HG03045 (cell line): ENCODE measurements at regions not wholly inside any gene's neighbourhood (a gene's known extent, or its start where the extent isn't known, plus 50 kb on each side); places are given as distances from the start of the nearest gene placed in this dataset.

Experiments used
- ATAC-seq: cut with Tn5 transposase; IDR thresholded peaks from one replicate; pipeline ENCODE4 v1.9.1; 2021; ENCODE audit warnings: mild to moderate bottlenecking, moderate library complexity; ENCODE audit not compliant: unreplicated experiment

DNA sequence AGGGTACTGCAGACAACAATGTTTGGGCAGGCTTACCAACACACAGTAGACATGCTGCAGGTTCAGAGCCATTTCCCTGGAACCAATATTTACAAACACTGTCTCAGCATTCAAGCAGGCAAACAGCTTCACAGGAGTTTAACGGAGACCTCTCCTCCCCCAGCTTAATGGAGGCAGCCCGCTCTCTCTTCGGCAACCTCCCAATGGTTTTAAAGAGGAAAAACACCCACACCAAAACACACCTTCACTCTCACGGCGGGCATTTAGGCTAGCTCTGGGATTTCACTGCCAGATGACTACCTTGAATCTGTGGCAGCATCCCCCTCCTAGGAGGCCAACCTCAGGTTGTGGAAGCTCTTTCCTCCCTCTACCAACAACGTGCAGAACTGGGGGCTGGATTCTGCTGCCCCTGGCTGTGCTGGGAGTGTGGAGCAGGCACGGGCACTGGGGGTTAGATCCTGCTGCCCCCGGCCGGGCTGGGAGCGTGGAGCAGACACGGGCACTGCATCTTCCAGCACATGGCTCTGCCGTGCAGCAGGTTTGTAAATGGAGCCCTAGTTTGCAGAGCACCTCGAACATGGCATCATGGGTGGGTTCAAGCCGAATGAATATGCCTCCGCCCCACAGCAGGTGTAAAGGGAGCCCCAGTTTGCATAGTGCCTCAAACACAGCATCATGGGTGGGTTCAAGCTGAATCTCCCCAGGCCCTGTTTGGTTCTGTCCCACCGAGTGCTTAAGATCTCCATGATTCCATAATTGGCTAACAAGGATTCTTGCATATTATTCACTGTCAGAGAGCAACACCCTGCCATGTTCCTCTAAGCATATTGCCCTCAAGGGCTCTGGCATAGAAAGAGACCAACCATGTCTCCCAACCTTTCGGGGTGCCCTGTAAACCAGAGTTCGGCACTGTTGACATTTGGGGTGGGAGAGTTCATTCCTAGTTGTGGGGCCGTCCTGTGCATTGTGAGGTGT is 86.4 kb downstream of the RBFOX3 start:
- ATAC-seq, result no peak

DNA sequence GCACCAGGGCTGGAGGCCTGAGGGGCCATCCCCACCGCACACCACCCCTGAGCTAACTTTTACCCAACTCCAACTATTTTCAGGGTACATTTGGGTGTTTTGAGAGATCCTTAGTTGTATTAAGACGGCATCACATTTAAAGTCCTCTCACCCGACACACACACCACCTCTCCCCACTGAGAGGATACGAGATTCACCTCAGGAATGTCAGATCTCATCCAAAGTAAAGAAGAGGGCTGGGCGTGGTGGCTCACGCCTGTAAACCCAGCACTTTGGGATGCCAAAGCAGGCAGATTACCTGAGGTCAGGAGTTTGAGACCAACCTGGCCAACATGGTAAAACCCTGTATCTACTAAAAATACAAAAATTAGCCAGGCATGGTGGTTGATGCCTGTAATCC is 88.4 kb downstream of the RBFOX3 start:
- ATAC-seq, result no peak

DNA sequence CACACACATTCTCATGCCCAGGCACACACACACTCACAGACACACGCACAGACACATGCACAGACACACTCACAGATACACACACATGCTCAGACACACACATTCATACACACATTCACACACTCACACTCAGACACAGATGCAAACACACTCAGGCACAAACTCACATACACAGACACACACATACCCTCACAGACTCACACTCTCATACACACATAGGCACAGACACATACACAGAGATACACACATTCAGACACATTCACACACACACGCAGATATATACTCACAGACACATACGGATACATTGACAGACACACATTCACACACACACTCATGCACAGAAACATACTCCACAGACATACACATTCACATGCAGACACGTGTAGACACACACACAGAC is 89.6 kb downstream of the RBFOX3 start:
- ATAC-seq, result no peak

DNA sequence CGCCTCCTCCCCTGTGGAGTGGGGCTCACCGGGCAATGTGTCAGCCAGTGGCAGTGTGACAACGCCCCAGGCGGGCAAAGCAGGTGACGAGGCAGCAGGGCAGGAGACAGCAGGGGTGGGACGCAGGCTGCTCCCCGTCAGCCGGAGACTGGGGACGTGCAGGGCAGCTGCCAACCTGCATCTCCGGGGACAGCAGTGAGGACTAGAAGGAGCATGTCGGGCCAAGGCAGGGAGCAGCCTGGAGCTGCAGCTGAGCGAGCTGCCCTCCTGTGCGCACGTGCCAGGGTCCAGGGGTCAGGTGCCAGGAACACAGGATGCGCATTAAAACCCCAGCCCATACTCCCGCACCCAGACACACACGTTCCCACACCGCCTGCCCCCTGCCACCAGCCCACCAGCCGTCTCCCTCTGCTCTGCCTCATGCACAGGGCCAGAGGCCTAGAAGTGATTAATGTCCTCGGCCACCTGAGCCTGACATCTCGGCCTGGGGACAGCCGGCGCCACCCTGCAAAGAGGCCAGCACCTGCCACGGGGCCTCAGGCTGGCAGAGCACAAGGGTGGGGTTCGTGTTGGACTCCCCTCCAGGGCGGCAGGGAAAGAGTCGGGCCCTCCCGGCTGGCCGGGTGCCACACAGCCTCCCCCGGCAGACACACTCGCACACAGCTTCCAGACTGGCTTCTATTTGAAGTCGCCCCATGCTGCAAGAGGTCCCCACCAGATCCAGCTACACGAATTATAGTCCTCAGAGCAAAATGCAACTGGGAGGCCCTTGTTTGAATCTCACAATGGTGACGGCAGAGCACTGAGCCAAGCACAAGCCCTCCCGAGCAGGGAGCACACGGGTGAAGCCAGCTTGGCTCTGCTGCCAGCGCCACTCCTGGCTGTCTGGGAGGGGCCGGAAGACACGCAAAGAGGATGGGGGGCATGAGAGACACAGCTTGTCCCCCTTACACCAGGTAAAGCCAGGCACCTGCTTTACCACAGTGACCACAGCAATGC is 90.4 kb downstream of the RBFOX3 start:
- no peak for ATAC-seq

DNA sequence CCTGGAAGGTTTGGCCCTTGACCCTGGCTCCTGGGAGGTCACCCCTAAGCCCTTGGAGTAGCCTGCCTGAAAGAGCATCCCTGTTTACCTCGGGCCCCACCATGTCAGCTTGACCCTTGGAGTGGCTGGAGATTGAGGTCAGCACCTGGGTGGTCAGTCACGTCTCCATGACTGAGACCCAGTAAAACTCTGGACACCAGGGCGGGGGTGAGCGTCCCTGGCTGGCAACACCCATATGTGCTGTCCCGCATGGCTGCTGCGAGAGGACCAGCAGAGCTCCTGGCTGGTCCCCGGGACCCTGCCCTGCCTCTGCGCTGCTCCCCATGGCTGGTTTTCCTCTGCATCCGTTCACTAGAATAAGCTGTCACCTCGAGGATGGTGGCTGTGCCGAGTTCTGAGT is 91.2 kb downstream of the RBFOX3 start:
- no peak for ATAC-seq

DNA sequence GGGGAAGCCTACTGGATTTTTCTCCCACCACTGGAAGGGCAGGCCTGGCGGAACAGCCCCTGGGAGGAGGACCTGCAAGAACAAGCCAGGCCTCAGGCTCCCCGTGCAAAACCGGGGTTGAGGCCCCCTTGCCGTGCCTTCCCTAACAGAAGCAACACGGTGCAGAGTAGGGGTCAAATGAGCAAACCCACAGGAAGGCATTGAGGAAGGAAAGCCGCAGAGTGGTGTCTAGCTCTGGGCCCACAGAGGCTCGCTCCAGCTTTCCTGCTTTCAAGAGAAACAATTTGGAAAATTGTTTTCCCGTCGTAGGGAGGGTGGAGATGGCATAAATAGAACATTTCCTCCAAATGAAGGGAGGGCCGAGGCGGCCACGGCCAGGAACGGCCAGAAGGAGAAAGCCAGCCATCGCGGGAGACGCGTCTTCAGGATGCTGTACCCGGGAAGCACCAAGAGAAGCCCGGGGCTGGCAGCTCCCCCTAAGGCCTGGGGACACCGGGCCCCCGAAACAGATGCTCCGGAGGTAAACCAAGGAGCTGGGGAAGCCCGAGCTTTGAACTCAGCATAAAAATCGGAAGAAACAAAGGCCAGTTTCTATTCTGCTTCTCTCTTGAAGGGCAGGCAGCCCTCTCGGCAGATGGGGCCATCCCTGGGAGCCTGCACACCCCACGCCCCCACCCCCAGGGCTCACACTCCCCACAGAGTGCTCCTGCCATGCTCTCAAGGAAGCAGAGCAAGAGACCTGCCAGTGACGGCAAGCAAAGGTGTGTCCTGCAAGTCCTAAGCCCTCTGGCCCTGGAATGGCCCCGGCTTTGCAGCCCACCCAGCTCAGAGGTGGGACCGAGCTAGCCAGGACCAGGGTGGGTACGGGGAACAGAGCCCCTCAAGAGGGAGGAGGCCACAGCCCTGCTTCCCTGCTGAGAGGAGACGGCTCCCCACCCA is 92.0 kb downstream of the RBFOX3 start:
- ATAC-seq, result no peak

DNA sequence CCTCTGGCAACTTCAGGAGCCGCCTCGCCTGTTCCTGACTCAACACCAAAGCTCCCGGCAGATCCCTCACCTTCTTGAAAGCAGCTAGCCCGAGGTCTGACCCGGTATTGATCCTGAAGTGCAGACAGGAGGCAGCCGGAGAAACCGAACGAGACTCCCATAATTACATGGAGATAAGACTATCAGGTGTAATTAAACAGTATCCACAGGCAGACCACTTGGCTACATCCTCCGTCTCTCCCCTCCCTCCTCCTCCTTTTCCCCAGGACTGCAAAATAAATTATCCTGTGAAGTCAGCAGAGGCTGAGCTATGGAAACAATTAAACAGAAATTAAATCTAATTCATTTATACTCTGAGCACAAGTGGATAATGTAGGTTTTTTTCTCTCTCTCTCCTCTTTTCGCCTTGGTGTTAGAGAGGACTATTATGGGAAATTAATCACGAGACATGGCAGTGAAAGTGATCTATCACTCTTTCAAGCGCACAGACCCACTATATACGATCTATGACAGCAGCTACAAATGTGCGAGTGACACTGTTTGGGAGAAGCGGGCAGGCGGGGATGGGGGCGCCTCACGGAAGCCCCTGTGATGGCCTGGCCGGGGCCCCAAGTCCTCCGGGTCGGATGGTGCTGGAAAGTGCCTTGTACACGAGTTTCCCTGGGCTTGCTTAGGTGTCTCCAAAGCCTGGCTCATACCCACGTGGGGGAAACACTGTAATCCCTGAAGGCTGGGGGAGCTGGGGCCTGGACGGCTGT is 92.8 kb downstream of the RBFOX3 start:
- no peak for ATAC-seq

DNA sequence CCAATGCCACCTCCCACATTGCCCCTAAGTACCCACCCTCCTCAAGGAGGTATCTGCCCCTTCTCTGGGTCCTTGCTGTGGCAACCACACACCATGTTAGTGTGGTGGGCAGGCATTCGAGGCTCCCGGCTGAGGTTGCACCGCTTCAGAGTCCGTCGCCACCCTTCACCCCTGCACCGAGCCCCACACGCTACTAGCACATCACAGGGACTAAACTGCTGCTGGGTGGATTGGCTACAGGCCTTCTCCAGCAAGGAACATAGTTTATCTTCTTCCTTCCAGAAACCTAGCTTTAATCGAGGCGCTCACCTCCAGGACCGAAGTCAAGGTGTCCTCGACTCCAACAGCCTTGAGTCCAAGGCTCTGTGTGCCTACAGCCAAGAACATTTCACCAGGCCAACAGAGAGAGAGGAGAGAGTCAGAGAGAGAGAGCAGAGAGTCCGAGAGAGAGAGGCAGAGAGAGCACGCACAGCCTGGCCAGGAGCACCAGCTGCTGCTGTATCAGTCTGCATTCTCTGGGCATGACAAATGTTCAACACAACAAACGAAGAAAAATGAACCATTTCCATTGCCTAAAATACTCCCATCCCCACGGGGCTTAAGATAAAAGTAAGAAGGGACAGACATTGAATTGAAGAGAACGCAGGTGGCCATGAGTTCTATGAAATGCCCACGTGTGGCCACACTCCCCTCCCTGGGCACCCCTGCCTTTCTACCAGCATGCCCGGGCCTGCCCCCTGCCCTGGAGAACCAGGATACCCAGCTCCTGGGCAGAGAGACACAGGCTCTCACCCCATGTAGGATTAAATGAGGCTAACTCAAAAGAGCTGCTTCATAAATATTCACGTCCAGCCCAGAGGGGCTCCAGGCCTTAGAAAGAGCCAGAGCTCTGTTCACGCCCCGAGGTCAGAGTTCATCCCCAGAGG is 94.9 kb downstream of the RBFOX3 start:
- no peak for ATAC-seq

DNA sequence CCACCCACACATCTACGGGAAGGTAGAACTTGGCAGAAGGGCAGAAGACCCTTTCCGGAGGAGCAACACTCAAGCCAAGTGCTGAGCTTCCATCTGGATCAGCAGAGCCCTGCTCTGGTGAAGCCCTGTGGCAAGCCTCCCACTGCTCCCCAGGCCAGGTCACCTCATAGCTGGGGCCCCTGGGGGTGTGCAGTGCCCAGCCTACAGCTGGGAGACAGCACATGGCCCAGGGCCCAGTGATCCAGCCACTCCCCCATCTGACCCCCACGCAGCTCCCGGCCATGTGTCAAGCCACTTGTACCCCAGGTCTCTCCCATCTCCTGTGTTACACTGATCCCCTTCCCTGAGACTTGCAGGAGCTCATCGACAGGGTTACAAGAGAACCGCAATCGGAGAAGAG is 95.7 kb downstream of the RBFOX3 start:
- no peak for ATAC-seq

DNA sequence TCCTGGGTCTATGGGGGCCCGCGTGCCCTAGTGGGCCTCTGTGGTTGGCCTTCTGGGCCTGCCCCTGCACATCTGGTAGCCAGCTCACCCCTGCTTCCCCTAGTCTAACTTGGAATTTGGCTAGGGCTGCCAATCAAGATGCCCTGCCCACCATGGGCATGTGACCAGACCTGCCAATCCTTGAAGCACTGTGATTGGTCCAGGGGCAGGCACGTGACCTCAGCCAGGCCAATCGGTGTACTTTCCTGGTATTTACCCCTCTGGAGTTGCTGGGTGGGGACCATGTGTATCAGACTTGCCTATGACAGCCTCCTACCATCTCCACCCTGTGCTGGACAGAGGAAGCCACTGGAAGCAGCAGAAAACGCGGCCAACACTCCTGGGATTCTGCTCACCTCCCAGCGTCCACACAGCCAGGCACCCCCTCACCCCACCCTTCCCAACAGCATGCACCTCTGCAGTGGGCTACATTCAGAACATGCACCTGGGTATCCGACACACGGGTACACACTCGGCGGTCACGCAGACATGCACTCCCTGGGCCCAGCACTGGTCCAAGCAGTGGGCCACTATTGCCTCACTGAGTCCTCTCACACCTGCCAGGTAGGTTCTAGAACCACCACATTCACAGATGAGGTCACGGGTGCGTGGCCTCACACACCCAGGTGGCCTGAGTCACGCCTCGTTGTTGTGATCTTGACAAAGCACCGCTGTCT is 96.9 kb downstream of the RBFOX3 start:
- no peak for ATAC-seq

DNA sequence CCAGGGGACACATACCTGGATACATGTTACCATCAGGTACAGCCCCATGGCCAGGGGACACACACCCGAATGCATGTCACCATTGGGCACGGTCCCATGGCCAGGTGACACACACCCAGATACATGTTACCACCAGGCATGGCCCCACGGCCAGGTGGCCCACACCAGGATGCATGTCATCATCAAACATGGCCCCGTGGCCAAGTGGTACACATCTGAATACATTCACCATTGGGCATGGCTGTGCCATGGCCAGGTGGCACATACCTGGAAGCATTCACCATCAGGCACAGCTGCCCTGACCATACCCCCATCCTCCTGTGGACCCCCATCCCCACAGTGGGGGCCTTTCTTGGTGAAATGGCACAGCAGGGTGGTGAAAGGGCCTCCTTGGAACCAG is 97.6 kb downstream of the RBFOX3 start:
- ATAC-seq, result no peak

DNA sequence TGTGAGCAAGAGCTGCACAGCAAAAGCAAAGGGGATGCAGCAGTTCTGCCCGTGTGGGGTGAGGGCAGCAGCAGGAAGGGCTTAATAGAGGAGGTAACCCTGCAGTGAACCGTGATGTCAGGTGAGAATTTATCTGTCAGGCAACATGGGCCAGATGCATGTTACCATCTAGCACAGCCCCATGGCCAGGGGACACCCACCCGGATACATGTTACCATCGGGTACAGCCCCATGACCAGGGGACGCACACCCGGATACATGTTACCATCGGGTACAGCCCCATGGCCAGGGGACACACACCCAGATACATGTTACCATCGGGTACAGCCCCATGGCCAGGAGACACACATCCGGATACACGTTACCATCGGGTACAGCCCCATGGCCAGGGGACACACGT is 99.4 kb downstream of the RBFOX3 start:
- ATAC-seq, result no peak

DNA sequence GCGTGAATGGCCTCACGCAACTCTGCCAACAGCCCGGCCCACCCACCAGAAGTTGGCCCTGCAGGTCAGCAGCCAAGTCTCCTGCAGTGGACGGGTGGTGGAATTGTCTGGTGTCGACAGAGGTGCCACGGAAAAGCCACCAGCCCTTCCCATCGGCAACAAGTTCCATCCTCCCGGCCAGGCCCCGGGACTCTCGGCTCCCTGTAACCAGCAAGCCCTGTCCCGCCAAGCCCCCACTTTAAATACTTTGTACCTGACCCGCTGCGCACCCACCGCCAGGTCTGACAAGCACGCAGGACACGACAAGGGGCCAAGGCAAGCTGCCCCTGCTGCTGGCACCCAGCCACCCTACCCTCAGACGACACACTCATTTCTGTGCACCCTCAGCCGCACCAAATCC is 100.8 kb downstream of the RBFOX3 start:
- no peak for ATAC-seq

DNA sequence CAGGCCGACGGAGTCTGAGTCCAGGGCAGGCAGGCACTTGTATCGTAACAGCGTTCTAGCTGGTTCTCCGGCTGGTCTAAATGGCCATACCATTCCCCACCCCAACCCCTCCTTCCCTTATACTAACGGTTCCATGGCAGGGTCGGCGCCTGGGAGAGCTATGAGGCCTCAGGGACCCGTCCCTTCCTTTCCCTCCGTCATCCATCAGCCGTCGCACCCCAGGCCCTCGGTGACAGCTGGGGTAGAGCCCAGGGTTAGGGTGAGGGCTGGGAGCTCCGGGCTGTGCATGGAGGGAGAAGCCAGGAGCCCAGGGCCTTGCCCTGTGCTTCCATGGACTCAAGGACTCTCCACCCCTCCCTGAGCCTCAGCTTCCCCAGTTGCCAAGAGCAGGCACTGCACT is 101.4 kb downstream of the RBFOX3 start:
- ATAC-seq, result no peak

DNA sequence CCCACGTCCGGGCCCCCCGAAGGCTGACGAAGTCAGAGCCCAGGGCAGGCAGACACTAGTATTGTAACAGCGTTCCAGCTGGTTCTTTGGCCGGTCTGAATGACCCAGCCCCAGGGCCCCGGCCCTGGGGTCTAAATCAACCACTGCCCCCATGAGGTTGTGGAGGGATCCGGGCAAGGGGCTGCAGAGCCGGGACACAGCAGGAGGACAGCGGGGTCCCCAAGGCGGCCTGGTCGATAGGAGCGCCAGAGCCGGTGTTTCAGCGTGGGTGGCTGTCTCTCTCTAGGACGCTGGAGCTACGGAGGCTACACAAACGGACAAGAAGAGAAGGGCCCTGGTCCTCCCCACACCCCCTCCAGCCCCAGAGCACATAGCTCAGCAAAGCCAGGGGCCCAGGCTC is 101.8 kb downstream of the RBFOX3 start:
- ATAC-seq, result no peak

DNA sequence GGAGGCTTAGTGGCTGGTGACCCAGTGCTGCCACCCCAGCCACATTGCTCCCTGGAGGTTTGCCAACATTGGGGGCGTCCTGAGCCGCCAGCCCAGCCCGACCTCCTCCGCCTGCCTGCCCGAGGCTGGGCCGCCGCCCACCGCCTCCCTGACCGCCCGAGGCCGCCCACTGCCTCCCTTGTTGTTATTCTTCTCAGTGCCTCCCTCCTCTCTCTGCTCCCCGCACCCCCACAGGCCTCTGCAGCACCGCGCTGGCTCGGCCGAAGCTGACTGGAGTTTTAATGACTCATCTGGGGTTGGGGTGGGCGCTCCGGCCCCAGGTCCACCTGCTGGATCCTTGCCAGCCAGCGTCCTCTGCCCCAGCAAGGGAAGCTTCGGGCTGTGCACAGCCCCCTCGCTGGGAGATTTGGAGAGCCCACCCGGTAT is 102.5 kb downstream of the RBFOX3 start:
- ATAC-seq, result no peak

DNA sequence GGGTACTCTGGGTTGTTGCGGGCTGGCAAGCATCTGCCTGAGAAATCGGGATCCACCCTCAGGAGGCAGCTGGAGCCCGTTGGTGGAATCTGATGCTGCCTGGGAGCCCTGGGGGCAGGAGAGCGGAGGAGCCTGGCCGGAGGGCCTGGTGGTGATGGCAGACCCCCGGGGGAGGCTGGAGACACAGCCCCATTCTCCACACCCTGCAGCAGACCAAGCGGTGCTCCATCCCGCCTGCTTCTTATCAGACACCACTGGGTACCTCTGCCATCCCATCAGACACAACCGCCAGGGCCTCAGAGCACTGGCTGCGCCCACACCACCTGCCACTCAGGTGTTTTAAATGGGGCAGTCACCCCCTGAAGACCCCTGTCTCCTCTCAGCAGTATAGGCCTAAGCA is 103.9 kb downstream of the RBFOX3 start:
- ATAC-seq, result no peak
